NCI-H1694 treated with DMSO at 0.1 percent for 48 hours (cell line): ENCODE measurements at regions not wholly inside any gene's neighbourhood (a gene's known extent, or its start where the extent isn't known, plus 50 kb on each side); places are given as distances from the start of the nearest gene placed in this dataset.

Experiments
- DNase-seq: peaks from one replicate; lab custom pipeline; 2025; lab: John Stamatoyannopoulos, UW

- no peak for DNase-seq
Observed at GRCh38 chr9:107696302-107696701, 206.7 kb upstream of the KLF4 start.

- no peak for DNase-seq
Observed at GRCh38 chr9:107694390-107694789, 204.8 kb upstream of the KLF4 start.

- peak; percentile 64 for DNase-seq
Observed at GRCh38 chr9:107693625-107694326, 204.2 kb upstream of the KLF4 start.

GRCh38 chr9:107691664-107692063, 202.1 kb upstream of the KLF4 start:
- DNase-seq: no peak

GRCh38 chr9:107690021-107690420, 200.5 kb upstream of the KLF4 start:
- no peak for DNase-seq

- DNase-seq: no peak
Observed at GRCh38 chr9:107688728-107689127, 199.2 kb upstream of the KLF4 start.

- DNase-seq: no peak
Observed at GRCh38 chr9:107685901-107686300, 196.3 kb upstream of the KLF4 start.

GRCh38 chr9:107685376-107685775, 195.8 kb upstream of the KLF4 start:
- DNase-seq: no peak

GRCh38 chr9:107684224-107684623, 194.7 kb upstream of the KLF4 start:
- no peak for DNase-seq

- DNase-seq: no peak
Observed at GRCh38 chr9:107683566-107683965, 194.0 kb upstream of the KLF4 start.

- no peak for DNase-seq
Observed at GRCh38 chr9:107681988-107682387, 192.4 kb upstream of the KLF4 start.

GRCh38 chr9:107675351-107676259, 186.0 kb upstream of the KLF4 start:
- no peak for DNase-seq

- no peak for DNase-seq
Observed at GRCh38 chr9:107674721-107675277, 185.2 kb upstream of the KLF4 start.

- DNase-seq: no peak
Observed at GRCh38 chr9:107673861-107674720, 184.5 kb upstream of the KLF4 start.

GRCh38 chr9:107671588-107671987, 182.0 kb upstream of the KLF4 start:
- no peak for DNase-seq

GRCh38 chr9:107669422-107669821, 179.9 kb upstream of the KLF4 start:
- DNase-seq: no peak

GRCh38 chr9:107667231-107668070, 177.9 kb upstream of the KLF4 start:
- DNase-seq: no peak

- no peak for DNase-seq
Observed at GRCh38 chr9:107665057-107665456, 175.5 kb upstream of the KLF4 start.

- DNase-seq: no peak
Observed at GRCh38 chr9:107660976-107661375, 171.4 kb upstream of the KLF4 start.

GRCh38 chr9:107653263-107653821, 163.8 kb upstream of the KLF4 start:
- no peak for DNase-seq

GRCh38 chr9:107650995-107651394, 161.4 kb upstream of the KLF4 start:
- DNase-seq: no peak
